ENCODE measurements at regions not wholly inside any gene's neighbourhood (a gene's known extent, or its start where the extent isn't known, plus 50 kb on each side); places are given as distances from the start of the nearest gene placed in this dataset.

- peaks cover 6% of the 10 kb centered on the region; the same call in 1 of the 2 replicates for H3K36me3 ChIP-seq (ENCODE audit: insufficient read depth)
- Mint-ChIP-seq H3K27me3 (ENCODE audit: insufficient read depth, low read depth, poor library complexity) (no peaks in the 10 kb centered on the region), H3K27ac (no peak overlapping the region), H3K4me3 (no peak overlapping the region), H3K9me3 (peaks cover 16% of the 10 kb centered on the region; the same call in 2 of the 3 replicates), H3K36me3 (ENCODE audit: low read depth) (peaks cover 10% of the 10 kb centered on the region), H3K4me1 (no peaks in the 10 kb centered on the region)
- H2AFZ ChIP-seq, result no peak overlapping the region
- H3K4me2 ChIP-seq, result no peak overlapping the region
- H3K27me3 ChIP-seq (ENCODE audit: insufficient read depth), result no peaks in the 10 kb centered on the region
- no peaks in the 10 kb centered on the region for H3K9me2 ChIP-seq (ENCODE audit: insufficient read depth)
- H3K27ac ChIP-seq (ENCODE audit: low read depth), result no peak overlapping the region
- H4K20me1 ChIP-seq (replicated peaks; ENCODE audit: insufficient read depth), result no peaks in the 10 kb centered on the region
- no peaks in the 10 kb centered on the region for H3K79me2 ChIP-seq (replicated peaks; ENCODE audit: insufficient read depth)
- no peaks in the 10 kb centered on the region for H3K4me1 ChIP-seq (ENCODE audit: insufficient read depth)
- no peak overlapping the region for H3K4me3 ChIP-seq
- DNase-seq (ENCODE audit: low spot score) (no peak), ATAC-seq (no peak)
- no peaks in the 10 kb centered on the region for H3F3A ChIP-seq (replicated peaks; ENCODE audit: low read depth)
- TF ChIP-seq POLR2AphosphoS5 (IDR thresholded peaks at IDR 0.05; ENCODE audit: low read depth) (no peak), ZNF462 (CRISPR knock-in tag; IDR thresholded peaks at IDR 0.05) (no peak), CREB1 (CRISPR knock-in tag; IDR thresholded peaks at IDR 0.05; ENCODE audit: low read depth) (no peak), EZH2phosphoT487 (IDR thresholded peaks at IDR 0.05; ENCODE audit: unreplicated experiment) (no peak), JUNB (IDR thresholded peaks at IDR 0.05; ENCODE audit: unreplicated experiment) (no peak), ETS1 (IDR thresholded peaks at IDR 0.05) (no peak), STAT1 (IDR thresholded peaks at IDR 0.05; ENCODE audit: unreplicated experiment) (no peak), EZH2 (IDR thresholded peaks at IDR 0.05; ENCODE audit: low read depth, unreplicated experiment) (no peak), REST (IDR thresholded peaks at IDR 0.05; ENCODE audit: unreplicated experiment) (no peak), ZNF114 (CRISPR knock-in tag; IDR thresholded peaks at IDR 0.05) (no peak), CTCF (conservative IDR thresholded peaks at IDR 0.05; ENCODE audit: low read depth in 2 of 2) (no peak), ZNF331 (CRISPR knock-in tag; IDR thresholded peaks at IDR 0.05; ENCODE audit: low read depth) (no peak), NANOG (IDR thresholded peaks at IDR 0.05; ENCODE audit: borderline replicate concordance) (no peak)
Observed at GRCh38 chr5:116789522-116789921, 214.9 kb upstream of the SEMA6A start.

Measured in GM23338 (cell line).